Neural progenitor cell (in vitro differentiated cells): ENCODE measurements at regions not wholly inside any gene's neighbourhood (a gene's known extent, or its start where the extent isn't known, plus 50 kb on each side); places are given as distances from the start of the nearest gene placed in this dataset.

Source experiments
- CTCF ChIP-seq: fragments of 200-600 bp; sonication (generic); IDR thresholded peaks from 2 replicates; pipeline ENCODE4 v1.5.1; 2017; ENCODE audit warnings: antibody characterized with exemption, mild to moderate bottlenecking
- EZH2 ChIP-seq: fragments of 200-600 bp; sonication (generic); IDR thresholded peaks from 2 replicates; pipeline ENCODE4 v1.6.1; 2017; ENCODE audit warnings: antibody characterized with exemption, mild to moderate bottlenecking, moderate library complexity

GRCh38 chr16:62088731-62089410 is 52.6 kb upstream of the CDH8 start:
- TF ChIP-seq EZH2 (no peak), CTCF (no peak)
